DMS79 treated with DMSO at 0.1 percent for 48 hours (cell line): ENCODE measurements at regions not wholly inside any gene's neighbourhood (a gene's known extent, or its start where the extent isn't known, plus 50 kb on each side); places are given as distances from the start of the nearest gene placed in this dataset.

ENCODE experiments used
- DNase-seq: peaks from one replicate; lab custom pipeline; 2025; lab: John Stamatoyannopoulos, UW

GRCh38 chrX:10393241-10393640, 227.1 kb downstream of the MID1 start:
- DNase-seq = no peak

GRCh38 chrX:10393899-10394298, 226.5 kb downstream of the MID1 start:
- no peak for DNase-seq

GRCh38 chrX:10395179-10395578, 225.2 kb downstream of the MID1 start:
- no peak for DNase-seq
